IPS DF 4.7 (cell line): ENCODE measurements at regions not wholly inside any gene's neighbourhood (a gene's known extent, or its start where the extent isn't known, plus 50 kb on each side); places are given as distances from the start of the nearest gene placed in this dataset.
A peak's percentile ranks its signal among the peaks of the same experiment; 100 is the strongest.
"Not testable (repeated sequence)": the region's sequence is repeated elsewhere in the genome, so short reads cannot be mapped to it uniquely, and the experiment has no call there.

Source experiments
- DNase-seq: peaks from one replicate; pipeline ENCODE4 v3.0.0-alpha.2; 2013; ENCODE audit warnings: low spot score; ENCODE audit errors: extremely low read depth

- DNase-seq, result no peak
Measured at GRCh38 chr17:33889040-33889439, 366.0 kb upstream of the CCL2 start.

DNA sequence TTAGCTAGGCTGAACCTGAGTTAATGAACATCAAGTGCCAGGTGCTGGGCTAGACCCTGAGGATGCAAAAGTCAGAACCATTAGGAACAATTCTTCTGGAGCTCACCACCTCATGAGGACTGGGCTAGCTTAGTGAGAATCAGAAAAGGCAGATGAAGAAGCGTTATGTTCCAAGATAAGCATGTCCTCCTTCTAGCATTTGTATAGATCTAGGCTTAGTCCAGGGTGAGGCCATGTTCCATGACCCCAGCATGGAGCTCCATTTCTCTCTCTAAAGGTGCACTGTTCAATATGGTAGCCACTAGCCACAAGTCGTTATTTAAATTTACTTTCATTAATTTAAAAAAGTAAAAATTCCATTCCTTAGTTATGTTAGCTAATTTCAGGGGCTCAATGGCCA lies 365.3 kb upstream of the CCL2 start:
- no peak for DNase-seq

- no peak for DNase-seq
Measured at GRCh38 chr17:33892717-33893591, 362.1 kb upstream of the CCL2 start.

- DNase-seq, result no peak
Measured at GRCh38 chr17:33895491-33895890, 359.6 kb upstream of the CCL2 start.

DNA sequence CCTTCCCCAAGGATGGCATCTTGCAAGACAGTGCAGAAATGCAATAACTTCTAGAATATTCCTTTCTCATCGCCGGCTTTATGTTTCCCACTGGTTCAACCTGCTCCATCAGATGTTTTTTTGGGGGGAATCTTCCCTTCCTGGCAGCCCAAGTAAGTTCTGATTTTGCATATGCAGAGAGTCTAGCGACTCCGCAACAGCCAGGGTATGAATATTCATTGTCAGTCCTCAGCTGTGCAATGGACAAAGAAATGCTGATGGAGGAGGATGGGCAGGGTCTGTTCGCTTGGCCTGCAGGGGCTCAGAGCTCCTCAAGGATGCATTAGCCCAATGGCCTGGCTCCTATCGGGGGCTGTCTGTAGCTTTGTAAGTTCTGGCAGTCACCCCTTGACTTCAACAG lies 358.8 kb upstream of the CCL2 start:
- no peak for DNase-seq

DNA sequence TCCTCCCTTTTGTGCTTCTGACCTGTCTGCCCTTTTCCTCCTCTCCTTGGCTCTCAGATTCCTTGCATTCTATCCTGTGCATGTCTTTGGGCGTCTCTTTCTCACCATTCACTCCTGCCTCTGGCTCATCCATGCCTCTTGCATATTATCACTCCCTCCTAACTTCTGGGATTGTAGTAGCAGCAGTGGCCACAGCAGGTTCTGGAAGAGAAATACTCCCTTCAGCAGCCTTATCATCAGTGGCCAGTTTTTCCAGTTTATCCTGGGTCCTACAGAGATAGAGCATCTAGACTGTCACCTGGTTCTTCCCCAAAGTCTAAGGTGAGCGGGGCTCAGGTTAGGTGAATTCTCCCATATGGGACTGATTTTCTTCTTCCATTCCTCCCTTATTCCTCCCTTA lies 354.0 kb upstream of the CCL2 start:
- no peak for DNase-seq

DNA sequence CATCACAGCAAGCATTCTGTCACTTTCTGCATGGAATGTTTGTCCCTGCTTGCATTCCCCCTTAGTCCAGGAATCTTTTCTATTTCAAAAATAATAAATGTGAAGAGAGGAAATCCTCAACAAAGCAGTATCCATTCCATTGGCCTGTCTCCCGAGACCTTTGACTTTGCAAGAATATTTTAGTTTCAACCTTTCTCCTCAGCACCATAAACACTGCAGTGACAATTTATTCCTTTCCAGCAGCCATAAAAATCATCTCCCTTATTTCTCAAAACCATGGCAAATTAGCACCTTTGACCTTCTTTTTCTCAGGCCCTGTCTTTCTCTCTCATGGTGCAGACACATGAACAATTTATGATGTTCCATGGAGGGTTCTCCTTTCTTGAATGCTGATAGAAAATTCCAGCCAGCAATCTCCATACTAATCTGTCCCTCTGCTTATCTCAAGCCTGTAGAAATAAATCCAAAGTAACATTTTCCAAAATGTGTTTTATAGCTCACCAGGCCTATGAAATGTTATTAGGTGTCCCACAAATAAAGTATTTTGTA lies 352.1 kb upstream of the CCL2 start:
- DNase-seq, result no peak

- no peak for DNase-seq
Measured at GRCh38 chr17:33904476-33904875, 350.6 kb upstream of the CCL2 start.

DNA sequence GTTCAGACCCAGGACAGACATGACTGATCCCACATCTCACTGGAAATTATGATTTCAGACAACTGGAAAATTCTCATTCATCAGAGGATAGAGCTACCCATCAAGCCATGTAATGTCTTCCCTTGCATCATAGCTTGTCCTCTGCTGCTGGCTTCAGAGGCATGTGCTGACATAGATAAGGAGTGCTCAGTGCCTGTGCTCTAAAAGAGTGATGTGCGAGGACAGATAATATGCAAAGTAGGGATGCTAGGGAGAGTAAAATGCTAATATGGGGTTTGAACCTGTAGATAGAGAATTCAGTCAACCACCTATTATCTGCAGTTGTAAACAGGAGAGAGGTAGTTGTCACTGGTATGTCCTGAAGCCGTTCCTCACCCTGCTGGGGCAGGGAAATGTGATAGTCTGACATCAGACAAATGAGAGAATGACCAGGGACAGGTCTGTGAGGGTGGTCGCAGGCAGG lies 349.7 kb upstream of the CCL2 start:
- DNase-seq, result no peak

DNA sequence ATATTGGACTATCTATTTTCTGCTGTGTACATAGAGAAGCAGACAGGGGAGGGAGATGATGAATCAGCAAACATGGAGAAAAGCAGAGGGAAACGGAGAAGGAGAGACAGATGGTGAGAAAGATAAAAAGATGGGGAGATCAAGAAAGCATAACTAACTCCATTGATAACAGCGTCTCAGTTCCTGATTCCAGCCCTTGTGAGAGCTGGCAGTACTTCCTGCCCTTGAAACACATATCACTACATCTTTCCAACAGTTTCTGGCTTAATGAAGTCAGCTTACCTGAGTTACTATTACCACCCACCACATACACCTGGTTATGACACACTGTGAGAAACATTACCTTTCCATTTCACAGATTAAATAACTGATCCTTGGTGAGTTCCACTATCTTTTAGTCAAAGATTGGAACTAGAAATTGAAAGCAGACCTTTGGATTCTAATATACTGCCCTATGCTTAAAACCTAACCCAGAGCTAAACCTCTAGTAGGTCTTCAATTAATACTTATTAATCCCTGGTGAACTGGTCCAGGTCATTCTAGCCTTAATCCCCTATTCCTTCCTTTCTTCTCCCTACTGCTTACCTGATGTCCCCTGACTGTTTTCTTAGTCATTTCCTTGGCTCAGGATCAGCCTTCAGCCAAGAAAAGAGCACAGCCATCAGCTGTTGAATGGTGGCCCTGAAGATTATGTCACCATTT lies 346.6 kb upstream of the CCL2 start:
- no peak for DNase-seq

DNA sequence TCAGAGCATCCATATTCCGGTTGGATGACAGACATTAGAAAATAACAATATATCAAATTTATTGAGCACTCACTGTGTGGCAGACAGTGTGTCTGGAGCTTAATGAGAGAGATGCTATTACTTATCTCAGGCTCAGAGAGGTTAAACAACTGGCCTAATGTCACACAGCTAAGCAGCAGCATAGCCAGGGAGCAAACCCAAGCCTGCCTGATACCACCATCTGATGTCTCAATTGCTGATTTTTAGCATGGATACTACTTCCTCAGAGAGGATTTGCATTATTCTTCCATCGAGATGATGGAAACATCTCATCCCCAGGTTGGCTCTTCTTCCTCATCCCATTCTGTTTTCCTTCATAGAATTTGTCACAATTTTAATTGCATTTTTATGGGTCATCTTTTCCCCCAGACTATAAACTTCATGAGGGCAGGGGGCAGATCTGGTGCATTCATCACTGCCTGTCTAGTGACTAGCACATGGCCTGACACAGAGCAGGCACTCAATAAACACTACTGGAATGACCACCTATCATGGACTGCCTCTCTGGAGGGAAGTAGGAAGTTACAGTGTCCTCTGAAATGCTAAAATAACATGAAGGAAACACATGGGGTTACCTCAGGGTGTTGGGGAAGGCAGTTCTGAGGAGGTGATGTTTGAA lies 344.8 kb upstream of the CCL2 start:
- no peak for DNase-seq

- no peak for DNase-seq
Measured at GRCh38 chr17:33914125-33914524, 341.0 kb upstream of the CCL2 start.

DNA sequence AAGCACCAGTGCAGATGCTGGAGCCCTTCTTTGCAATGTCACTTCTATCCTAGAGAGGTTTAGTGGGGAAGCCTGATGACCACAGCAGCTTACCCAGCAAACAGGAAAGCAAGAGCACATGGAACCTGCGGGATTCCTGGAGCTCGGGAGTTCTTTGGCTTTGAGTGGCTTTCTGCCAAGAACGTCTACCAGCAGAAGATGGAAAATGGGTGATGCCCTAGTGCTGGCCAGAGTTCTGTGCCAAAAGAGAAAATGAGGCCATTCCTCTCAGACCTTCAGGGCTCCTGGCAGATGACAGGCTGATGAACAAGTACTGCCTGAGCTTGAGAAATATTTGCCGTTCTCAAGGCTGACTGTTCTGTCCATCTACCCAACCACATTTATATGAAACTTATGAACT lies 332.1 kb upstream of the CCL2 start:
- no peak for DNase-seq

GRCh38 chr17:33924104-33924503 lies 331.0 kb upstream of the CCL2 start:
- DNase-seq, result no peak

DNA sequence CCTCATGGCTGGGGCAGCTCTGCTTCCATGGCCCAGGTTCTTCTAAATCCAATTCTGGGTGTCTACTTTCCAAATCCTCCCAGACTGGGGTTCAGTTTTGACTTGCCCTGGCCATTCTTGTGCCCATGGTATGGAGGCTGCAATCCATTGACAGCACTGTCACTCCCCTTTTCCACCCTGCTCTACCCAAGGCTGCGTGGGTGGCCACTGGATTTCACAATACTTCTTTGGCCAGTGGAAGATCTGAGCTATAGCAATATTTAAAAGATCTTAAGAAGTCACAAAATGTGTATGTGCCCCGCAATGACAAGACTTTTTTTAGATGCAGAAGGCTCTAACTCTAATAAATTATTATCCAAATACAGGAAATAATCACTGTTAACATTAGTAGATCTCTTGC lies 329.4 kb upstream of the CCL2 start:
- no peak for DNase-seq

- DNase-seq, result no peak
Measured at GRCh38 chr17:33927732-33928133, 327.4 kb upstream of the CCL2 start.

- peak; percentile 33 for DNase-seq
Measured at GRCh38 chr17:33929181-33929724, 325.8 kb upstream of the CCL2 start.

- not testable (repeated sequence) for DNase-seq
Measured at GRCh38 chr17:33931148-33931814, 323.8 kb upstream of the CCL2 start.

DNA sequence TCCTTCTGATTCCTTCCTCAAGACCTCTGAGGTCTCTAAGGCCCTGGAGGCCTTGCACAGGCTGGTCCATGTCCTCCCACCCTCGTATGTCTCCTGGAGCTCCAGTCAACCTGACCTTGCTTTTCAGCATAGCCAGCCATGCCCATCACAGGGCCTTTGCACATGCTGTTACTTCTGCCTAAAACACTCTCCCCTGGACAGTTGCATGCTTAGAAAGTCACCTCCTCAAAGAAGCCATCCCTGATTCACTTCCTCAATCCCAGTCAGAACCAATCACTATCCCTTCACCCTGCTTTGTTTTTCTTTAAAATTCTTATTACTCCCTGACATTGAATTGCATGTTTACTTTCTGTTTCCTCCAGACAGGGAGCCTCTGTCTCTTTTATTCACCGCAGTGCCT lies 322.1 kb upstream of the CCL2 start:
- no peak for DNase-seq

- DNase-seq, result no peak
Measured at GRCh38 chr17:33933576-33933975, 321.5 kb upstream of the CCL2 start.

GRCh38 chr17:33934696-33935095 lies 320.4 kb upstream of the CCL2 start:
- no peak for DNase-seq
